T-helper 1 cell treated with Interleukin-12 subunit alpha and Interleukin-12 subunit beta and Interleukin-4 antibody, amounts not matched to agents 30 ng/mL and 1 ng/mL, for 36 hours (primary cell): ENCODE measurements at regions not wholly inside any gene's neighbourhood (a gene's known extent, or its start where the extent isn't known, plus 50 kb on each side); places are given as distances from the start of the nearest gene placed in this dataset.

Experiments
- intact Hi-C: fragments of 100-400 bp; cut with micrococcal nuclease; formaldehyde crosslinking; loops from one replicate; pipeline ENCODE4 v1.15.1; 2024

GRCh38 chr20:39248862-39249485 is 286.8 kb downstream of the DHX35 start:
- intact Hi-C loops: no loop called here

- intact Hi-C loops: no loop called here
These were observed 286.2 kb downstream of the DHX35 start for GRCh38 chr20:39248171-39248861.

- intact Hi-C loops: no loop called here
These were observed 284.3 kb downstream of the DHX35 start for GRCh38 chr20:39246436-39246835.

GRCh38 chr20:39245685-39246311 is 283.7 kb downstream of the DHX35 start:
- intact Hi-C loops: no loop called here

DNA sequence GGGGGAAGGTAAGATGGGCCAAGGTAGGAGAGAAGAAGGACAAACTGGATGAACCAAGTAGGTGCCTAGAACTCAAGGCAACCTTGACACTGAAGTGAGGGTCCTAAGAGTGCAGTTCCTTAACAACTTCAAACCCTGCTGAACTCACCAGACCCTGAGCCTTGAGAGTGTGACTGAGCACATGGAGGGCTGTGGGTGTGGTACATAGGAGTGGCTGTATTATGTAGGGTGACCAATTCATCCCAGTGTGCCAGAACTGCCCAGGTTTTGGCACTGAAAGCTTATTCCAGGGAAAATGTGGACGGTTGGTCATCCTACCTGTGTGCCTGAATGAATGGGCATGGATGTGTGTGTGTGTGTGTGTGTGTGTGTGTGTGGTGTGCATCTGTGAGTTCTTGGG is 281.8 kb downstream of the DHX35 start:
- intact Hi-C loops: no loop called here

- intact Hi-C loops: no loop called here
These were observed 280.5 kb downstream of the DHX35 start for GRCh38 chr20:39242614-39243013.

- intact Hi-C loops: no loop called here
These were observed 272.5 kb downstream of the DHX35 start for GRCh38 chr20:39234520-39235095.

DNA sequence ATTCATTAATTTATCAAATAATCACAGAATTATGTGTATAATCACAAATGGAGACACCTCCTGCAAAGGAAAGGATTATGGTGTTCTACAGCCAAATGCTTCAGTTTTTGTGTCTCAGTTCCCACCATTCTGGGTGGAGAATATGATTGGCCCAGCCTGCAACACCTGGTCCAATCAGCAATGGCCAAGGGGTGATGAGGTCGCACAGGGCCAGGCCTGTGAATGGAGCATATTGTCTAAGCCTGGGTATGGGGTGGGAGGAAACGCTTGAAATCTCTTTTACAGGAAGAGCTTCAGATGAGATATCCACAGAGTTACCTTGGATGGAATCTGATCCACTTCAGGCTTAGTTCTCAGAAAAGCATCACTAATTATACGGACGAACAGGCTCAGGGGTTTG is 271.6 kb downstream of the DHX35 start:
- intact Hi-C loops: no loop called here

DNA sequence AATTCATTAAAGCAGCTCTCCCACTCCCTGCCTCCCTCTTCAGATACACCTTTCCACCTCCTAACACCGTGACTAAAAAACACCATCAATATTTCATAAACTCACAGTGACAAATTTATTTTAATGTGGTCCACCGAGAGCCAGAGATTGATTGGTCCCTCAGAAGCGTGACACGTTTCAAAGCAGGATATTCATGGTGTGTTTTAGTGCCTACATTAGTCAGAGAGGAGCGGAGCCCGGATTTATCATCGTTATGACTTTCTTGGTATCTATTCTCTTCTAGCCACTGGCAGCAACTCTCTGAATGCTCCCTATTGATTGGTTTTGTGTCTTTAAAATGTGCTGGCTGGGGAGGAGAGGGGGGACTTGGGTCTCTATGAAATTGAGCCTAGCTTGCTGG is 265.3 kb downstream of the DHX35 start:
- intact Hi-C loops: no loop called here

DNA sequence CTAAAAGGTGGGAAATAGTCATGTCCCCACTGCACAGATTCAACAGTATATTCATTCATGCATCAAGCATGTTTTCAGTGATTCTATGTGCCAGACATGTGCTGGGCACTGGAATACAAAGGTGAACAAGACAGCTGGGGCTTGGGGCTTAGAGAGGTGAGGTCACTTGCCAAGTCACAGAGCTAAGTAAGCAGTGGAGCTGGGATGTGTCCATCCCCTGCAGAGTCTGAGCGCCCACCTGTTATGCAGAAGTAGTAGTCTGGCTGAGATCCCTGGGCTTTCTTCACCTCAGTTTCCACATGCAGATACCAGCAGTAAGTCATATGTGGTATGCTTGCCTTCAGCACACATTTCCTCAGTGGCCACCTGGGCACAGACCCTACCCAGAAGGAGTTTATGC is 263.8 kb downstream of the DHX35 start:
- intact Hi-C loops: no loop called here

GRCh38 chr20:39225536-39225935 is 263.4 kb downstream of the DHX35 start:
- intact Hi-C loops: no loop called here

DNA sequence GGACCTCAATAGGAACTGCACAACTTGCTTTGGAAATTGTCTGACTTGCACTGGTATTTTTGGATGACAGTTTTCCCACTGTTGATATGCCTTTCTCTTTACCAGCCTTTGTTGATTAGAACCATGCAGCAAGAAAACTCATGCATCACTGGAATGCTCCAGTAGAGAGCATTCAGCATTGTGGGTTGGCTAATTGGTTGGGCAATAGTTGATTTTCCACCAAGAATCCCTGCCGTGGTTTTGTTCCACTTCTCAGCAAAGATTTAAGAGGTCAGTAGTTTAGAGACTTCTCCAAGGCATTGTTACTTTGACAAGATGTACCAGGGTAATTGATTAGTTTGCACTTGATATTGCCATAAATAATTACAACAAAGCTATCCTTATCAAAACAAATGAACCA is 260.0 kb downstream of the DHX35 start:
- intact Hi-C loops: no loop called here

DNA sequence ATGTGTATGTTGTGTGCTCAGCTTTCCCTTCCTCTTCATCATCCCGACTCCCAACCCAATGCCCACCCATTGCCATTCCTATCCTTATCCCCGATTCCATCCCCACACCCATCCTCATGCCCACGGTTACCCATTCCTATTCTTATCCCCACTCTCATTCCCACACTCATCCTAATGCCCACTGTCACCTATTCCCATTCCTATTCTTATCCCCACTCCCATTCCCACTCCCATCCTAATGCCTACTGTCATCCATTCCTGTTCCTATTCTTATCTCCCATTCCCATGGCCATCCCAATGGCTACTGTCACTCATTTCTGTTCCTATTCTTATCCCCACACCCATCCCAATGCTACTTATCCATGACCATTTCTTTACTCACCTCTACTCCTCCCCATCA is 254.1 kb downstream of the DHX35 start:
- intact Hi-C loops: no loop called here

DNA sequence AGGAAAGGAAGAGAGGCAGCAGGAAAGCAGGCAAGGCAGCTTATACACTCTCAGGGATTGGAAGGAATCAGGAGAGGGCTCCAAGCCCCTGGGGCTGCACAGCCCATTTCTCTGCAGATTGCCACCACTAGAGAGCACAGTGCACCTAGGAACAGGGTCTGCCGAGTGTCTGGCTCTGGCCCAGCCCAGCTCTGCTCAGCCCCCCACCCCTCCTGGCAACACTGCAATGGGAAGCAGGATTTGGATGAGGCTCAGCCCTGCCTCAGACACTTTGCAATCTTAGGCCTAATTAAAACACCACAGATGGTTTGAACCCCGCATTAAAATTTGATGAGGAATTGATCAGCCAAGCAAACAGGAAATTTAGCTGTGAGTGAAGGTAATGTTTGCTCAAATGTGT is 252.7 kb downstream of the DHX35 start:
- intact Hi-C loops: no loop called here

- intact Hi-C loops: no loop called here
These were observed 251.5 kb downstream of the DHX35 start for GRCh38 chr20:39213476-39214145.

GRCh38 chr20:39211060-39211748 is 249.1 kb downstream of the DHX35 start:
- intact Hi-C loops: no loop called here

GRCh38 chr20:39210341-39211036 is 248.3 kb downstream of the DHX35 start:
- intact Hi-C loops: no loop called here

DNA sequence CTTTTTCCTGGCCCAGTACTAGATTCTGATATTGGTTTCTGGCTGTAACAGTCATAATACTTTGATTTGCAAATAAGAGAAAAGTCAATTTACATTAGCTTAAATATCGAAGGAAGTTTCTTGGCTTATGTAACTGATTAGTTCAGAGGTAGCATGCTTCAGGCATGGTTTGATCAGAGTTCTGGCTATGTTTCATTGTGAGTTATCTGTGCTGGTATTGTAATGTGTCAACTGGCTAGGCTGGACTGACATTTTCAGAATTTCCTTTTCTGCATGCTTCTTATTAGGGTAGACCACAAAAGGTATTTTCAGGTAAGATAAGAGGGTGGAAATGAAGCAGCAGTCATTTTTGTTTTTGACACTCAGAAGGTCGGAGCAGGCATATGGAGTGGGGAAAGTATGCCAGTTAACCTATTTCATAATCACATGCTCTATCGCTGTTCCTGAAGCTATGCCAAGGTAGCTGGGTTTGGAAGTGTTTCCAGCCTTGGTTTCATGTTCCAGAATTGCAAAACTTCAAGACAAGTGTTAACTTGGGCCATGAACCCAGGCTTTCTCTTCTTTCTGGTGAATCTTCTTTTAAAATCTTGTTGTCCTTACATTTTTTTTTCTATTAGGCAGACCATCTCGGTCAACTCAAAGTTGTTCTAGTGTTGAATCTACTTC is 244.9 kb downstream of the DHX35 start:
- intact Hi-C loops: no loop called here

DNA sequence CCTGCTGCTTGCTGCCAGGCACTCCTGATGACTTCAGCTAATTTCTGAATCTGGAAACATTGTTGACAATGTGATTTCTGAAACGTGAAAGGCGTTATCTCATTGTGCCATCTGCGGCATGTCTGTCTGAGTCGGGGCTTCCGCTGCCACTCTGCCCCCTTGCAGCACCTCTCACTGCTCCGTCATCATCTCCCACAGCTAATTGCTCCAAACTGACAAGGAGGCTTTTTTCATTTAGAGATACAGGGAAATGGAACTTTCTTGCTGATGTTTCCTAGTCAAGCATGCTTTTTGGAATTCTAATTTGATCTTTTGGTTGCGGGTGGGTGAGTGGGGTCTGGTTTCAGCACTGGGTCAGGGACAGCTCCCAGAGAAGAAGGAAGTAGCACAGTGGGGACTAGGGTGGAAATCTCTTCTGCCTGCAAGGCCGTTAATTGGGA is 233.5 kb downstream of the DHX35 start:
- intact Hi-C loops: no loop called here
